ENCODE measurements at regions not wholly inside any gene's neighbourhood (a gene's known extent, or its start where the extent isn't known, plus 50 kb on each side); places are given as distances from the start of the nearest gene placed in this dataset.

- TF ChIP-seq MTA2 (IDR thresholded peaks at IDR 0.05; ENCODE audit: low read depth) = no peak
- no peak for TF ChIP-seq NCOR1 (IDR thresholded peaks at IDR 0.05)
- no peak for TF ChIP-seq CBFA2T3 (IDR thresholded peaks at IDR 0.05)
- TF ChIP-seq ARNT (IDR thresholded peaks at IDR 0.05) = no peak
- peak; percentile 94; the same call in 1 of the 2 replicates for TF ChIP-seq CC2D1A (IDR thresholded peaks at IDR 0.05)
- TF ChIP-seq BCLAF1 (IDR thresholded peaks at IDR 0.05; ENCODE audit: borderline replicate concordance in 1 of 2, control insufficient read depth in 1 of 2, low read depth in 2 of 2, low read length in 1 of 2) = no peak
- TF ChIP-seq HSF4 (CRISPR knock-in tag; IDR thresholded peaks at IDR 0.05; ENCODE audit: borderline replicate concordance) = no peak
- no peak for TF ChIP-seq KAT2B (IDR thresholded peaks at IDR 0.05; ENCODE audit: low read depth, low read length)
- peak; percentile 68 for TF ChIP-seq C11orf30 (IDR thresholded peaks at IDR 0.05; ENCODE audit: low read depth)
- TF ChIP-seq PTBP1 (IDR thresholded peaks at IDR 0.05; ENCODE audit: low read depth, low read length) = no peak
- no peak for TF ChIP-seq TBL1XR1 (IDR thresholded peaks at IDR 0.05; ENCODE audit: low read length in 2 of 2)
- no peak for TF ChIP-seq ZNF175 (CRISPR knock-in tag; IDR thresholded peaks at IDR 0.05; ENCODE audit: low read depth)
- TF ChIP-seq ZNF253 (CRISPR knock-in tag; conservative IDR thresholded peaks at IDR 0.05) = no peak
- TF ChIP-seq TAF1 (IDR thresholded peaks at IDR 0.05; ENCODE audit: control insufficient read depth, extremely low read depth, insufficient read depth, low read length, severe bottlenecking) = no peak
- no peak for TF ChIP-seq GABPA (tag; conservative IDR thresholded peaks at IDR 0.05; ENCODE audit: low read depth)
- TF ChIP-seq ESRRB (CRISPR knock-in tag; IDR thresholded peaks at IDR 0.05; ENCODE audit: borderline replicate concordance) = no peak
- TF ChIP-seq U2AF2 (optimal IDR thresholded peaks at IDR 0.05; ENCODE audit: low read depth, low read length) = no peak
- peak; percentile 68 for TF ChIP-seq MAFG (tag; conservative IDR thresholded peaks at IDR 0.05)
- TF ChIP-seq ZNF239 (CRISPR knock-in tag; IDR thresholded peaks at IDR 0.05) = no peak
- no peak for TF ChIP-seq MAZ (CRISPR knock-in tag; conservative IDR thresholded peaks at IDR 0.05 in 1 of 2, IDR thresholded peaks at IDR 0.05 in 1 of 2)
- no peak for TF ChIP-seq HMBOX1 (IDR thresholded peaks at IDR 0.05)
- no peak for TF ChIP-seq HMGN3 (IDR thresholded peaks at IDR 0.05; ENCODE audit: borderline replicate concordance, extremely low read depth, insufficient read length, low read depth, low read length)
- no peak for TF ChIP-seq UBTF (IDR thresholded peaks at IDR 0.05; ENCODE audit: borderline replicate concordance in 1 of 2, low read depth in 2 of 2, low read length in 2 of 2)
- TF ChIP-seq NFE2 (IDR thresholded peaks at IDR 0.05; ENCODE audit: low read depth) = peak; percentile 56; the same call in 1 of the 2 replicates
- no peak for TF ChIP-seq LEF1 (IDR thresholded peaks at IDR 0.05)
Measured at GRCh38 chrX:38941675-38942074, 140.4 kb downstream of the MID1IP1 start (continued).
